Loucy (cell line): ENCODE measurements at regions not wholly inside any gene's neighbourhood (a gene's known extent, or its start where the extent isn't known, plus 50 kb on each side); places are given as distances from the start of the nearest gene placed in this dataset.

Experiments used
- H2AFZ ChIP-seq: fragments of 200-600 bp; sonication (generic); 2 replicates; pipeline ENCODE4 v1.6.0; 2016; ENCODE audit warnings: antibody characterized with exemption, mild to moderate bottlenecking, low read length, moderate library complexity
- H3F3A ChIP-seq: fragments of 200-600 bp; 2 replicates; pipeline ENCODE4 v1.6.0; 2016; ENCODE audit warnings: antibody characterized with exemption, low read depth, mild to moderate bottlenecking
- H3K27me3 ChIP-seq: fragments of 200-600 bp; sonication (generic); 2 replicates; pipeline ENCODE4 v1.6.1; 2014; ENCODE audit warnings: low read length, mild to moderate bottlenecking; ENCODE audit not compliant: insufficient read depth, poor library complexity, severe bottlenecking
- H3K36me3 ChIP-seq: fragments of 200-600 bp; sonication (generic); 2 replicates; pipeline ENCODE4 v1.6.1; 2016; ENCODE audit warnings: low read length; ENCODE audit not compliant: insufficient read depth
- H3K4me1 ChIP-seq: fragments of 200-600 bp; sonication (generic); 2 replicates; pipeline ENCODE4 v1.5.1; 2014; ENCODE audit warnings: low read length, mild to moderate bottlenecking; ENCODE audit not compliant: insufficient read depth, poor library complexity, severe bottlenecking
- H3K4me2 ChIP-seq: fragments of 200-600 bp; sonication (generic); 2 replicates; pipeline ENCODE4 v1.6.0; 2014; ENCODE audit warnings: antibody characterized with exemption, low read length, low read depth, mild to moderate bottlenecking; ENCODE audit not compliant: poor library complexity, severe bottlenecking
- H3K4me3 ChIP-seq: fragments of 200-600 bp; sonication (generic); 2 replicates; pipeline ENCODE4 v1.5.1; 2014; ENCODE audit warnings: low read length, mild to moderate bottlenecking, mixed read lengths; ENCODE audit not compliant: poor library complexity, severe bottlenecking
- H3K79me2 ChIP-seq: fragments of 200-600 bp; sonication (generic); 2 replicates; pipeline ENCODE4 v1.6.1; 2014; ENCODE audit warnings: low read length; ENCODE audit not compliant: insufficient read depth
- H3K9ac ChIP-seq: fragments of 200-600 bp; sonication (generic); 2 replicates; pipeline ENCODE4 v1.6.0; 2014; ENCODE audit warnings: mild to moderate bottlenecking, low read depth, low read length, moderate library complexity; ENCODE audit not compliant: poor library complexity, severe bottlenecking
- H3K9me2 ChIP-seq: fragments of 200-600 bp; sonication (generic); replicated peaks from 2 replicates; pipeline ENCODE4 v1.6.1; 2016; ENCODE audit warnings: low read depth, low read length, mixed read lengths
- H3K9me3 ChIP-seq: fragments of 200-600 bp; sonication (generic); 2 replicates; pipeline ENCODE4 v1.6.1; 2014; ENCODE audit warnings: mild to moderate bottlenecking, antibody characterized with exemption, low read length, low read depth; ENCODE audit not compliant: insufficient read depth
- H4K20me1 ChIP-seq: fragments of 200-600 bp; sonication (generic); 2 replicates; pipeline ENCODE4 v1.6.0; 2014; ENCODE audit warnings: antibody characterized with exemption, low read length, mild to moderate bottlenecking; ENCODE audit not compliant: insufficient read depth, poor library complexity, severe bottlenecking
- CTCF ChIP-seq: fragments of 200-600 bp; sonication (generic); conservative IDR thresholded peaks from 2 replicates; pipeline ENCODE4 v1.5.1; 2014; ENCODE audit warnings: mild to moderate bottlenecking, antibody characterized with exemption, low read length
- EZH2phosphoT487 ChIP-seq: fragments of 200-600 bp; IDR thresholded peaks from 2 replicates; pipeline ENCODE4 v1.6.1; 2018; ENCODE audit warnings: antibody characterized with exemption, mild to moderate bottlenecking, moderate library complexity, borderline replicate concordance

DNA sequence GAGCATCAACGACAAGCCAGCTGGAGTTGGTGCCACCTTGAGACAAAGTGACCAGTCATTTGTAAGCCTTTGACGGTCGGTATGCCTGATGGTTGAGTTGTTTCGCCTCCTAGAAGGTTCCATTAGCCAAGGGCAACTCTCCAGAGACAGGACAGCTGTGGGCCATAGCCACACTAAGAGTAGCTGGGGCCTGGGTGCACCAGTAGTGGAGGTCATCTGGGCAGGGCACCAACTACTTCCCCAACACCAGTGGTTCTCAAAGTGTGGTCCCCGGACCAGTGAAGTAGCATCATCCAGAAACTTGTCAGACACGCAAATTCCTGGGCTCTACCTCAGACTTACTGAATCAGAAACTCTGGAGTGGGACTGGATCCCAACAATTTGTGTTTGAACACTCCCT, 217.5 kb upstream of the TAS2R1 start:
- Histone ChIP-seq H3K4me3 (no peak overlapping the region), H3K4me1 (no peaks in the 10 kb centered on the region), H3K9me3 (no peaks in the 10 kb centered on the region), H3K9ac (no peak overlapping the region), H3F3A (no peaks in the 10 kb centered on the region), H3K79me2 (no peaks in the 10 kb centered on the region), H3K9me2 (no peaks in the 10 kb centered on the region), H2AFZ (no peak overlapping the region), H3K36me3 (no peaks in the 10 kb centered on the region), H4K20me1 (no peaks in the 10 kb centered on the region), H3K27me3 (no peaks in the 10 kb centered on the region), H3K4me2 (no peak overlapping the region)
- TF ChIP-seq CTCF (no peak), EZH2phosphoT487 (no peak)

DNA sequence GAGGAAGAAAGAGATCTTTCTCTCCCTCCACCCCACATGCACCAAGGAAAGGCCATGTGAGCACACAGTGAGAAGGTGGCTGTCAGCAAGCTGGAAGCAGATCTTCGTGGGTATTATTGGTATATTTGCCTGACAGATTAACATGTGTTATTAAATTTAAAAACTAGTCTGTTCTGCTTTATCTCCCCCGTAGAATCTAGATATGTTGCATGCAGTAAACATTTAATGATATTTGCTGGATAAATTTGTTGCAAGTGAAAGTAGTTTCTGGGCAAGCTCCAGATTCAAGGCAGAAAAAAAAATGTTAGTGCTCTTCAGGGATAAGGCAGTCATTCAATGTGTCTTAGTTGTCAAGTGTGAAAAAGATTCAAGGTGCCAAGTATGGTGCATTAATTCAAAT, 215.0 kb upstream of the TAS2R1 start:
- H3K36me3 ChIP-seq = no peaks in the 10 kb centered on the region
- no peak overlapping the region for H3K4me2 ChIP-seq
- no peaks in the 10 kb centered on the region for H3K4me1 ChIP-seq
- TF ChIP-seq CTCF (no peak), EZH2phosphoT487 (no peak)
- no peak overlapping the region for H3K4me3 ChIP-seq
- H3K79me2 ChIP-seq = no peaks in the 10 kb centered on the region
- no peaks in the 10 kb centered on the region for H3K27me3 ChIP-seq
- no peaks in the 10 kb centered on the region for H4K20me1 ChIP-seq
- no peaks in the 10 kb centered on the region for H3F3A ChIP-seq
- no peaks in the 10 kb centered on the region for H3K9me3 ChIP-seq
- H3K9me2 ChIP-seq = no peaks in the 10 kb centered on the region
- no peak overlapping the region for H3K9ac ChIP-seq
- no peak overlapping the region for H2AFZ ChIP-seq

- no peak for TF ChIP-seq EZH2phosphoT487
- no peak for TF ChIP-seq CTCF
- no peaks in the 10 kb centered on the region for H3K27me3 ChIP-seq
- H3K9ac ChIP-seq = no peak overlapping the region
- H3K4me3 ChIP-seq = no peak overlapping the region
- H3K4me2 ChIP-seq = no peak overlapping the region
- no peaks in the 10 kb centered on the region for H3K79me2 ChIP-seq
- no peaks in the 10 kb centered on the region for H4K20me1 ChIP-seq
- H3K9me2 ChIP-seq = no peaks in the 10 kb centered on the region
- no peak overlapping the region for H2AFZ ChIP-seq
- no peaks in the 10 kb centered on the region for H3K36me3 ChIP-seq
- no peaks in the 10 kb centered on the region for H3K4me1 ChIP-seq
- H3K9me3 ChIP-seq = no peaks in the 10 kb centered on the region
- no peaks in the 10 kb centered on the region for H3F3A ChIP-seq
Observed at GRCh38 chr5:9841516-9842170, 211.5 kb upstream of the TAS2R1 start.
